H1 (cell line): ENCODE measurements at regions not wholly inside any gene's neighbourhood (a gene's known extent, or its start where the extent isn't known, plus 50 kb on each side); places are given as distances from the start of the nearest gene placed in this dataset.

ENCODE experiments used
- CTCF ChIA-PET: fragments of 300-600 bp; sonication (Branson Sonifier 250); formaldehyde crosslinking; loops from one replicate; lab custom pipeline; 2021; ENCODE audit not compliant: partially characterized antibody; lab: Charles Lee
- POLR2A ChIA-PET: fragments of 300-600 bp; sonication (Branson Sonifier 250); formaldehyde crosslinking; loops from one replicate; lab custom pipeline; 2021; ENCODE audit warnings: inconsistent platforms; ENCODE audit not compliant: partially characterized antibody; lab: Charles Lee
- DNase-seq, 2 experiments: peaks; one replicate each; pipeline versions ENCODE4 v3.0.0 to v3.0.0-alpha.2; 2010 to 2022; ENCODE audit warnings: low spot score in 2 of 2, low read depth in 1 of 2, mixed read lengths in 1 of 2
- FAIRE-seq: peaks from 2 replicates; lab custom pipeline; 2011; peaks lifted over from hg19 to GRCh38; lab: Jason Lieb, UNC
- H2AFZ ChIP-seq: 2 replicates; pipeline ENCODE4 v1.8.1; 2012; ENCODE audit warnings: low read length, inconsistent platforms
- H2AK5ac ChIP-seq: 2 replicates; pipeline ENCODE4 v1.6.1; 2013; ENCODE audit warnings: low read depth, low read length
- H2BK120ac ChIP-seq: replicated peaks from 2 replicates; pipeline ENCODE3; 2013; ENCODE audit warnings: low read depth, low read length, inconsistent platforms
- H2BK12ac ChIP-seq: 2 replicates; pipeline ENCODE4 v1.6.1; 2013; ENCODE audit warnings: low read depth, low read length
- H2BK15ac ChIP-seq: 2 replicates; pipeline ENCODE4 v1.6.1; 2013; ENCODE audit warnings: low read length
- H2BK20ac ChIP-seq: 2 replicates; pipeline ENCODE4 v1.6.1; 2013; ENCODE audit warnings: low read length
- H2BK5ac ChIP-seq: 2 replicates; pipeline ENCODE4 v1.6.1; 2013; ENCODE audit warnings: low read depth, low read length
- H3K14ac ChIP-seq: 2 replicates; pipeline ENCODE4 v1.6.1; 2013; ENCODE audit warnings: inconsistent platforms; ENCODE audit not compliant: insufficient read length
- H3K18ac ChIP-seq: 2 replicates; pipeline ENCODE4 v1.6.1; 2013; ENCODE audit warnings: low read length; ENCODE audit errors: extremely low read depth
- H3K23ac ChIP-seq: 2 replicates; pipeline ENCODE4 v1.6.1; 2013; ENCODE audit warnings: inconsistent platforms; ENCODE audit not compliant: insufficient read length
- H3K23me2 ChIP-seq: 2 replicates; pipeline ENCODE4 v1.6.1; 2013; ENCODE audit warnings: low read depth, low read length
- H3K27ac ChIP-seq: 2 replicates; pipeline ENCODE4 v1.6.1; 2011; ENCODE audit warnings: low read depth, low read length, inconsistent platforms
- H3K27me3 ChIP-seq, 4 experiments: replicated peaks in 1 of 4; 1 replicate in 1 of 4; 2 replicates in 3 of 4; pipeline versions ENCODE4 v1.6.1 to v1.8.1; 2011 to 2013; ENCODE audit warnings: low read length in 3 of 4, mild to moderate bottlenecking in 3 of 4, inconsistent platforms in 2 of 4, mixed read lengths in 2 of 4, moderate library complexity in 1 of 4; ENCODE audit not compliant: control insufficient read depth in 3 of 4, insufficient read depth in 3 of 4; ENCODE audit errors: extremely low read depth in 1 of 4
- H3K36me3 ChIP-seq, 4 experiments: 2 replicates each; pipeline versions ENCODE4 v1.6.1 to v1.8.1; 2011 to 2013; ENCODE audit warnings: mild to moderate bottlenecking in 4 of 4, low read length in 3 of 4, moderate library complexity in 2 of 4, control low read depth in 1 of 4, inconsistent platforms in 1 of 4; ENCODE audit not compliant: insufficient read depth in 4 of 4, control insufficient read depth in 2 of 4
- H3K4ac ChIP-seq: replicated peaks from 2 replicates; pipeline ENCODE3; 2013; ENCODE audit warnings: low read length, low read depth, mixed read lengths, inconsistent platforms; ENCODE audit not compliant: insufficient read length
- H3K4me1 ChIP-seq, 4 experiments: replicated peaks in 1 of 4; 1 replicate in 1 of 4; 2 replicates in 3 of 4; pipeline versions ENCODE4 v1.6.1 to v1.8.1; 2011 to 2013; ENCODE audit warnings: low read length in 3 of 4, inconsistent platforms in 2 of 4, mixed read lengths in 1 of 4; ENCODE audit not compliant: insufficient read depth in 4 of 4, control insufficient read depth in 3 of 4
- H3K4me2 ChIP-seq, 2 experiments: 2 replicates each; pipeline versions ENCODE4 v1.6.1 to v1.8.1; 2011 to 2013; ENCODE audit warnings: low read depth in 2 of 2, low read length in 2 of 2, control low read depth in 1 of 2, inconsistent platforms in 1 of 2, mild to moderate bottlenecking in 1 of 2; ENCODE audit not compliant: insufficient read depth in 1 of 2
- H3K4me3 ChIP-seq, 4 experiments: fragments of 200-600, 300-600 bp in 1 of 4; sonication (generic), shearing (Covaris generic), sonication (Bioruptor Twin) in 1 of 4; 2 replicates each; pipeline versions ENCODE4 v1.5.1 to v1.8.1; 2011 to 2016; ENCODE audit warnings: low read length in 4 of 4, low read depth in 3 of 4, control low read depth in 2 of 4, inconsistent platforms in 2 of 4, mild to moderate bottlenecking in 2 of 4, mixed read lengths in 1 of 4, moderate library complexity in 1 of 4; ENCODE audit not compliant: insufficient read depth in 2 of 4; ENCODE audit errors: extremely low read depth in 1 of 4
- H3K56ac ChIP-seq: replicated peaks from 2 replicates; pipeline ENCODE3; 2013; ENCODE audit warnings: low read depth, mild to moderate bottlenecking, mixed read lengths, low read length, inconsistent platforms; ENCODE audit not compliant: insufficient read length
- H3K79me1 ChIP-seq: 2 replicates; pipeline ENCODE4 v1.6.1; 2013; ENCODE audit warnings: low read depth, low read length, control low read depth
- H3K79me2 ChIP-seq, 2 experiments: 2 replicates each; pipeline versions ENCODE4 v1.6.1 to v1.8.1; 2012 to 2013; ENCODE audit warnings: low read length in 2 of 2, mild to moderate bottlenecking in 2 of 2, inconsistent platforms in 1 of 2; ENCODE audit not compliant: insufficient read depth in 2 of 2, control insufficient read depth in 1 of 2
- H3K9ac ChIP-seq, 4 experiments: replicated peaks in 1 of 4; 1 replicate in 1 of 4; 2 replicates in 3 of 4; pipeline versions ENCODE4 v1.6.1 to v1.8.1; 2011 to 2013; ENCODE audit warnings: low read depth in 3 of 4, low read length in 3 of 4, control low read depth in 2 of 4, mild to moderate bottlenecking in 2 of 4, moderate library complexity in 2 of 4, inconsistent platforms in 1 of 4; ENCODE audit errors: extremely low read depth in 1 of 4
- H3K9me3 ChIP-seq, 2 experiments: 2 replicates each; pipeline versions ENCODE4 v1.6.1 to v1.8.1; 2012 to 2013; ENCODE audit warnings: mild to moderate bottlenecking in 2 of 2, moderate library complexity in 2 of 2, control low read depth in 1 of 2, inconsistent platforms in 1 of 2, low read depth in 1 of 2, low read length in 1 of 2, mixed read lengths in 1 of 2; ENCODE audit not compliant: insufficient read depth in 2 of 2
- H4K20me1 ChIP-seq, 2 experiments: replicated peaks in 1 of 2; 2 replicates each; pipeline versions ENCODE3 to v1.8.1; 2011 to 2013; ENCODE audit warnings: inconsistent platforms in 2 of 2, low read length in 2 of 2, mild to moderate bottlenecking in 1 of 2; ENCODE audit not compliant: insufficient read depth in 2 of 2, control insufficient read depth in 1 of 2
- H4K5ac ChIP-seq: 2 replicates; pipeline ENCODE4 v1.6.1; 2013; ENCODE audit warnings: low read length, low read depth, mixed read lengths, inconsistent platforms; ENCODE audit not compliant: insufficient read length
- H4K8ac ChIP-seq: 2 replicates; pipeline ENCODE4 v1.8.0; 2013; ENCODE audit warnings: mild to moderate bottlenecking, moderate library complexity, low read length, inconsistent platforms; ENCODE audit not compliant: insufficient read depth; ENCODE audit errors: extremely low read depth
- H4K91ac ChIP-seq: replicated peaks from 2 replicates; pipeline ENCODE3; 2013; ENCODE audit warnings: low read length, mixed read lengths, inconsistent platforms; ENCODE audit not compliant: insufficient read length
- BACH1 ChIP-seq: IDR thresholded peaks from 2 replicates; pipeline ENCODE4 v1.6.1; 2012; ENCODE audit warnings: low read length, improper control_type of control experiment
- BCL11A ChIP-seq, 2 experiments: IDR thresholded peaks; one replicate each; pipeline ENCODE4 v1.6.1; 2011; ENCODE audit warnings: low read depth in 2 of 2, low read length in 2 of 2, mild to moderate bottlenecking in 2 of 2
- CBX8 ChIP-seq: fragments of 300-800, 300-1000 bp; sonication (generic); IDR thresholded peaks from 2 replicates; pipeline ENCODE4 v1.7.1; 2016; ENCODE audit warnings: low read depth, low read length, borderline replicate concordance
- CTBP2 ChIP-seq: IDR thresholded peaks from 2 replicates; pipeline ENCODE4 v1.7.0; 2011; ENCODE audit warnings: borderline replicate concordance, mild to moderate bottlenecking, moderate library complexity, mixed read lengths, low read length; ENCODE audit not compliant: insufficient read depth, insufficient read length
- E2F6 ChIP-seq: IDR thresholded peaks from 2 replicates; pipeline ENCODE4 v1.6.1; 2012; ENCODE audit warnings: inconsistent platforms
- EP300 ChIP-seq, 2 experiments: IDR thresholded peaks; 1 replicate in 1 of 2; 2 replicates in 1 of 2; pipeline ENCODE4 v1.6.1; 2011 to 2012; ENCODE audit warnings: low read depth in 2 of 2, low read length in 2 of 2, mild to moderate bottlenecking in 2 of 2, borderline replicate concordance in 1 of 2, inconsistent platforms in 1 of 2, moderate library complexity in 1 of 2
- EZH2 ChIP-seq: fragments of 200-600 bp; sonication (generic); IDR thresholded peaks from 2 replicates; pipeline ENCODE4 v1.7.1; 2012; ENCODE audit warnings: low read depth, mild to moderate bottlenecking, moderate library complexity, low read length, inconsistent platforms; ENCODE audit not compliant: severe bottlenecking
- HDAC6 ChIP-seq: IDR thresholded peaks from one replicate; pipeline ENCODE4 v1.7.1; 2012; ENCODE audit warnings: low read depth, mild to moderate bottlenecking, inconsistent platforms, low read length, moderate library complexity
- KDM1A ChIP-seq: fragments of 200-600, 300-600 bp; sonication (generic); IDR thresholded peaks from 2 replicates; pipeline ENCODE4 v1.7.1; 2016; ENCODE audit warnings: mild to moderate bottlenecking, low read length, borderline replicate concordance
- POLR2AphosphoS5 ChIP-seq: IDR thresholded peaks from 2 replicates; pipeline ENCODE4 v1.6.1; 2011; ENCODE audit warnings: low read depth, low read length
- POU5F1 ChIP-seq: IDR thresholded peaks from 2 replicates; pipeline ENCODE4 v1.6.1; 2011; ENCODE audit warnings: low read depth, mild to moderate bottlenecking, low read length, moderate library complexity
- RBBP5 ChIP-seq: IDR thresholded peaks from 2 replicates; pipeline ENCODE4 v1.7.1; 2012; ENCODE audit warnings: low read depth, mild to moderate bottlenecking, inconsistent platforms, low read length, moderate library complexity, borderline replicate concordance
- RFX5 ChIP-seq: IDR thresholded peaks from 2 replicates; pipeline ENCODE4 v1.6.1; 2011; ENCODE audit warnings: low read depth, low read length, improper control_type of control experiment, borderline replicate concordance
- SP1 ChIP-seq: IDR thresholded peaks from 2 replicates; pipeline ENCODE4 v1.6.1; 2011; ENCODE audit warnings: low read depth, low read length
- WGBS, 2 experiments: shearing (Covaris generic) in 1 of 2; methylation state at CpG; one replicate each; pipeline versions ENCODE4 v1.1.6 to v1.1.7; 2013 to 2015; ENCODE audit warnings: low lambda C conversion rate in 2 of 2, mixed read lengths in 2 of 2, inconsistent platforms in 1 of 2, low coverage in 1 of 2, missing lambda C conversion rate in 1 of 2; ENCODE audit not compliant: insufficient replicate concordance in 2 of 2, insufficient coverage in 1 of 2, insufficient read length in 1 of 2; ENCODE audit errors: extremely low coverage in 1 of 2, missing lambda C conversion rate in 1 of 2; 5-methylcytosine and 5-hydroxymethylcytosine counted together

- Histone ChIP-seq H3K27me3 (no peaks in the 10 kb centered on the region), H2AFZ (no peak overlapping the region), H3K23me2 (no peaks in the 10 kb centered on the region; the same call in 1 of the 2 replicates), H2AK5ac (no peak overlapping the region), H3K79me1 (no peaks in the 10 kb centered on the region), H4K8ac (no peak overlapping the region), H3K79me2 (no peaks in the 10 kb centered on the region), H2BK120ac (no peak overlapping the region), H3K9me3 (no peaks in the 10 kb centered on the region; a peak in 1 of 4 replicates), H2BK15ac (no peak overlapping the region), H3K23ac (no peak overlapping the region), H3K9ac (no peak overlapping the region), H4K91ac (no peak overlapping the region), H4K5ac (no peak overlapping the region), H3K4me2 (no peak overlapping the region), H3K4me3 (no peak overlapping the region), H3K4ac (no peak overlapping the region), H4K20me1 (no peaks in the 10 kb centered on the region), H3K56ac (no peak overlapping the region), H3K36me3 (no peaks in the 10 kb centered on the region), H2BK20ac (no peak overlapping the region), H3K14ac (no peak overlapping the region), H3K27ac (no peak overlapping the region), H3K4me1 (peaks cover 0 to 2% (median 0%) of the 10 kb centered on the region in 4 experiments; a peak in 1 of 7 replicates), H2BK12ac (no peak overlapping the region), H2BK5ac (no peak overlapping the region), H3K18ac (no peak overlapping the region)
- no peak for FAIRE-seq
- 90% methylated on average over 4 of the region's 4 CpGs; no CpG with 5 or more reads in 1 of the 2 experiments for WGBS, 2 experiments
- ChIA-PET CTCF (no interaction called here), POLR2A (no interaction called here)
- no peak for DNase-seq
- TF ChIP-seq CTBP2 (no peak), SP1 (no peak), KDM1A (no peak), RFX5 (no peak), EP300 (IDR thresholded peaks at IDR 0.05; ENCODE audit: borderline replicate concordance in 1 of 2, low read depth in 2 of 2, low read length in 2 of 2) (no peak), POU5F1 (no peak), EZH2 (no peak), CBX8 (no peak), BACH1 (no peak), E2F6 (no peak), RBBP5 (no peak), BCL11A (IDR thresholded peaks at IDR 0.05; ENCODE audit: low read depth in 2 of 2, low read length in 2 of 2) (no peak), POLR2AphosphoS5 (no peak), HDAC6 (no peak)
Measured at GRCh38 chr4:128551280-128551679, 258.2 kb upstream of the JADE1 start.
